HCT116 (cell line): ENCODE measurements at regions not wholly inside any gene's neighbourhood (a gene's known extent, or its start where the extent isn't known, plus 50 kb on each side); places are given as distances from the start of the nearest gene placed in this dataset.

Experiments
- ATAC-seq: fragments of 200-7000 bp; cut with Tn5 transposase; 2 replicates; pipeline ENCODE4 v1.9.1; 2020; ENCODE audit warnings: mild to moderate bottlenecking, moderate library complexity
- BruUV-seq: library from RNA; stranded (reverse); fragments of 400-500 nt; replicated peaks from 2 replicates; lab custom pipeline; 2021; lab: Mats Ljungman, UMichigan
- CTCF ChIA-PET: fragments of 300-600 bp; sonication (Branson Sonifier 250); formaldehyde crosslinking; loops from one replicate; lab custom pipeline; 2021; ENCODE audit warnings: antibody characterized with exemption; lab: Charles Lee
- POLR2A ChIA-PET: fragments of 300-600, 350-600 bp; sonication (Branson Sonifier 250); formaldehyde crosslinking; loops from one replicate; lab custom pipeline; 2021; ENCODE audit warnings: antibody characterized with exemption; lab: Charles Lee
- RAD21 ChIA-PET, 2 experiments: fragments of 300-600 bp; sonication (Branson Sonifier 250); formaldehyde crosslinking; loops; one replicate each; lab custom pipeline; 2023; ENCODE audit warnings: low total read pairs in 2 of 2; ENCODE audit not compliant: uncharacterized antibody in 2 of 2, unreplicated experiment in 2 of 2, low non-redundant PET in 1 of 2; lab: Charles Lee
- DNase-seq: peaks from one replicate; pipeline ENCODE4 v3.0.0-alpha.2; 2010; ENCODE audit warnings: low read depth, low spot score
- H2AFZ ChIP-seq: fragments of 200-600 bp; shearing (Covaris generic), sonication (generic); 2 replicates; pipeline ENCODE4 v1.6.1; 2017; ENCODE audit warnings: low read depth, mixed run types, mixed read lengths, antibody characterized with exemption, low read length; ENCODE audit not compliant: poor library complexity, severe bottlenecking
- H3K27ac ChIP-seq: 2 replicates; pipeline ENCODE4 v1.5.1; 2012; ENCODE audit warnings: low read depth, low read length
- H3K27me3 ChIP-seq: fragments of 200-600 bp; sonication (generic); 2 replicates; pipeline ENCODE4 v1.6.1; 2016; ENCODE audit warnings: mixed run types, low read length, mixed read lengths; ENCODE audit not compliant: insufficient read depth
- H3K36me3 ChIP-seq, 2 experiments: fragments of 200-500 bp in 1 of 2; fragments of 200-600 bp in 1 of 2; sonication (Bioruptor generic) in 1 of 2; sonication (generic) in 1 of 2; 2 replicates each; pipeline versions ENCODE4 v1.5.1 to v1.6.1; 2014 to 2016; ENCODE audit warnings: low read length in 2 of 2, inconsistent platforms in 1 of 2, mixed read lengths in 1 of 2, mixed run types in 1 of 2; ENCODE audit not compliant: insufficient read depth in 2 of 2, control insufficient read depth in 1 of 2
- H3K4me1 ChIP-seq, 2 experiments: fragments of 200-600 bp in 1 of 2; sonication (generic) in 1 of 2; 2 replicates each; pipeline versions ENCODE4 v1.5.1 to v1.6.1; 2012 to 2017; ENCODE audit warnings: low read length in 2 of 2, inconsistent platforms in 1 of 2, mild to moderate bottlenecking in 1 of 2, mixed read lengths in 1 of 2, mixed run types in 1 of 2, moderate library complexity in 1 of 2; ENCODE audit not compliant: insufficient read depth in 2 of 2, control insufficient read depth in 1 of 2
- H3K4me2 ChIP-seq: fragments of 200-600 bp; sonication (generic); 2 replicates; pipeline ENCODE4 v1.6.1; 2017; ENCODE audit warnings: mixed run types, low read length, mixed read lengths
- H3K4me3 ChIP-seq, 2 experiments: fragments of 200-600 bp in 1 of 2; sonication (generic) in 1 of 2; replicated peaks in 1 of 2; 2 replicates each; pipeline ENCODE4 v1.5.1; 2011 to 2016; ENCODE audit warnings: low read length in 2 of 2, control low read depth in 1 of 2, low read depth in 1 of 2, mild to moderate bottlenecking in 1 of 2, mixed read lengths in 1 of 2, mixed run types in 1 of 2
- H3K79me2 ChIP-seq: fragments of 200-600 bp; sonication (generic); 2 replicates; pipeline ENCODE4 v1.6.1; 2017; ENCODE audit warnings: mild to moderate bottlenecking, mixed run types, low read length, moderate library complexity, mixed read lengths; ENCODE audit not compliant: insufficient read depth
- H3K9ac ChIP-seq: fragments of 200-600 bp; sonication (generic); 2 replicates; pipeline ENCODE4 v1.6.1; 2016; ENCODE audit warnings: low read length, mixed read lengths
- H3K9me2 ChIP-seq: fragments of 200-600 bp; sonication (generic), shearing (Covaris generic); 2 replicates; pipeline ENCODE4 v1.6.1; 2017; ENCODE audit warnings: mixed run types, mild to moderate bottlenecking, moderate library complexity; ENCODE audit not compliant: insufficient read depth
- H3K9me3 ChIP-seq, 2 experiments: fragments of 200-500 bp in 1 of 2; fragments of 200-600 bp in 1 of 2; sonication (Bioruptor generic) in 1 of 2; sonication (generic) in 1 of 2; 2 replicates each; pipeline ENCODE4 v1.6.1; 2014 to 2017; ENCODE audit warnings: low read length in 2 of 2, mixed read lengths in 2 of 2, inconsistent platforms in 1 of 2, low read depth in 1 of 2, mild to moderate bottlenecking in 1 of 2, mixed run types in 1 of 2, moderate library complexity in 1 of 2; ENCODE audit not compliant: control insufficient read depth in 1 of 2, insufficient read depth in 1 of 2
- H4K20me1 ChIP-seq: fragments of 200-600 bp; sonication (generic), shearing (Covaris generic); 2 replicates; pipeline ENCODE4 v1.6.1; 2017; ENCODE audit warnings: mixed run types, mild to moderate bottlenecking, moderate library complexity; ENCODE audit not compliant: insufficient read depth
- CEBPB ChIP-seq: IDR thresholded peaks from 2 replicates; pipeline ENCODE4 v1.6.1; 2012; ENCODE audit warnings: low read depth
- CTCF ChIP-seq, 3 experiments: fragments of 200-600 bp in 1 of 3; sonication (generic) in 1 of 3; IDR thresholded peaks in 2 of 3; conservative IDR thresholded peaks in 1 of 3; 2 replicates each; pipeline ENCODE4 v1.5.1; 2012 to 2017; ENCODE audit warnings: low read depth in 2 of 3, low read length in 2 of 3, antibody characterized with exemption in 1 of 3, borderline replicate concordance in 1 of 3, control low read depth in 1 of 3, mild to moderate bottlenecking in 1 of 3, mixed read lengths in 1 of 3, mixed run types in 1 of 3, moderate library complexity in 1 of 3; ENCODE audit not compliant: insufficient read depth in 1 of 3
- EZH2phosphoT487 ChIP-seq: fragments of 200-600 bp; IDR thresholded peaks from 2 replicates; pipeline ENCODE4 v1.6.1; 2018; ENCODE audit warnings: antibody characterized with exemption, borderline replicate concordance
- FOSL1 ChIP-seq: IDR thresholded peaks from 2 replicates; pipeline ENCODE4 v1.6.1; 2012; ENCODE audit warnings: low read depth
- JUND ChIP-seq: IDR thresholded peaks from 2 replicates; pipeline ENCODE4 v1.6.1; 2012
- MAX ChIP-seq: IDR thresholded peaks from 2 replicates; pipeline ENCODE4 v1.6.1; 2012
- POLR2A ChIP-seq: IDR thresholded peaks from 2 replicates; pipeline ENCODE4 v1.7.0; 2011; ENCODE audit warnings: borderline replicate concordance; ENCODE audit not compliant: insufficient read depth, insufficient read length; ENCODE audit errors: extremely low read depth
- POLR2AphosphoS5 ChIP-seq: IDR thresholded peaks from 2 replicates; pipeline ENCODE4 v1.6.1; 2011; ENCODE audit warnings: mild to moderate bottlenecking, low read depth, low read length, moderate library complexity
- SIN3A ChIP-seq: IDR thresholded peaks from 2 replicates; pipeline ENCODE4 v1.6.1; 2012; ENCODE audit warnings: low read depth
- YY1 ChIP-seq: IDR thresholded peaks from 2 replicates; pipeline ENCODE4 v1.6.1; 2011; ENCODE audit warnings: low read length, low read depth, moderate library complexity, mild to moderate bottlenecking; ENCODE audit not compliant: insufficient replicate concordance; ENCODE audit errors: extremely low read depth
- ZFX ChIP-seq: fragments of 450-650 bp; IDR thresholded peaks from 2 replicates; pipeline ENCODE4 v1.6.1; 2017
- ZNF274 ChIP-seq: fragments of 200-500 bp; sonication (Bioruptor generic); IDR thresholded peaks from 2 replicates; pipeline ENCODE4 v1.6.1; 2014; ENCODE audit warnings: mild to moderate bottlenecking, low read depth, low read length, inconsistent platforms
- intact Hi-C: fragments of 100-400 bp; cut with micrococcal nuclease; formaldehyde crosslinking; loops from 2 replicates; pipeline ENCODE4 v1.10.0; 2022

DNA sequence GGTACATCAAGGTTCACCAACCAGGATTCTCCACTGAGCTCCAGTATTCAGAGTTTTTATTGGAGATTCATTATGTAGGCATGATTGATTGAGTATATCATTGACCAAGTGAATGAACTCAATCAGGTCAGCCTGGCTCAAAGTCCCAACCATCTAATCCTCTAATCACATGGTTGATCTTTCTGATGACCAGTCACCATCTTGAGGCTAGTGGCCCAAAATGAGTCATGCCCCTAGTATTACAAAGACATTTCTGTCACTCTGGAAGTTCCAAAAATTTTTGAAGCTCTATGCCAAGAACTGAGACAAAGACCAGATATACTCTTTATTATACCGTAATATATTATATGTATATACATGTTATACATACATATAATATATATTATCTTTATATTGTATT lies 75.9 kb upstream of the ATF7IP start (continued):
- TF ChIP-seq POLR2AphosphoS5 (no peak), EZH2phosphoT487 (no peak), FOSL1 (no peak), MAX (no peak), POLR2A (no peak), CTCF (IDR thresholded peaks at IDR 0.05 in 2 of 3, conservative IDR thresholded peaks at IDR 0.05 in 1 of 3; ENCODE audit: borderline replicate concordance in 1 of 3, insufficient read depth in 1 of 3, low read depth in 2 of 3, low read length in 2 of 3) (no peak), JUND (no peak), ZFX (no peak), ZNF274 (no peak)
- TF ChIP-seq, all 23 proteins: peak for 0

DNA sequence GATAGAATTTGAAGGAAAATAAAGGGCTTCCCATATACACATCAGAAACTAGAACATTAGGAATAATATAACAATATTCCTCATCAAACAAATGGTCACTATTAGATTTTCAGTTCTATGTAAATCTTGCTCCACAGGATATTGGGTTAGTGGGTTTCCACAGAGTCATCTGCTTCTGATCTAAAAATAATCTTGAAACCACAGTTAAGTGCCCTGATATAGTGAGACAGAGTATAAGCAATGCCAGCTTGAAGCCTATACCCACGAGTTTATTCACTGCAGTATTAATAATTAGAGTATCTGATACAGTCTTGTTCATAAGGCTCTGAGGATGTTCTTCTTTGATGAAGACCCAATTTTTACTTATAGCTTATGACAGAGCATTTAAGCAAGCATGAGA lies 74.5 kb upstream of the ATF7IP start:
- ChIA-PET POLR2A (no interaction called here), CTCF (no interaction called here)
- Histone ChIP-seq H3K9ac (no peak overlapping the region), H3K79me2 (no peaks in the 10 kb centered on the region), H3K36me3 (no peaks in the 10 kb centered on the region), H3K27me3 (no peaks in the 10 kb centered on the region), H4K20me1 (no peaks in the 10 kb centered on the region)
- intact Hi-C loops = no loop called here
- ATAC-seq = no peak
- TF ChIP-seq SIN3A (no peak), YY1 (no peak), CEBPB (no peak), CTCF (IDR thresholded peaks at IDR 0.05 in 2 of 3, conservative IDR thresholded peaks at IDR 0.05 in 1 of 3; ENCODE audit: borderline replicate concordance in 1 of 3, insufficient read depth in 1 of 3, low read depth in 2 of 3, low read length in 2 of 3) (no peak), EZH2phosphoT487 (no peak)
- TF ChIP-seq, all 23 proteins: peak for 0
- Histone ChIP-seq H2AFZ (no peak overlapping the region), H3K9me3 (no peaks in the 10 kb centered on the region; a peak in 1 of 4 replicates), H3K27ac (no peak overlapping the region), H3K4me1 (no peaks in the 10 kb centered on the region), H3K9me2 (no peaks in the 10 kb centered on the region), H3K4me2 (no peak overlapping the region), H3K4me3 (no peak overlapping the region)
- RAD21 ChIA-PET = no interaction called here
- DNase-seq = no peak
- no TSS peak for BruUV-seq
